GM19238 (cell line): ENCODE measurements at regions not wholly inside any gene's neighbourhood (a gene's known extent, or its start where the extent isn't known, plus 50 kb on each side); places are given as distances from the start of the nearest gene placed in this dataset.
"Not testable (repeated sequence)": the region's sequence is repeated elsewhere in the genome, so short reads cannot be mapped to it uniquely, and the experiment has no call there.

Experiments used
- DNase-seq: peaks from one replicate; pipeline ENCODE4 v3.0.0; 2011; ENCODE audit warnings: low spot score; ENCODE audit not compliant: insufficient read length

DNA sequence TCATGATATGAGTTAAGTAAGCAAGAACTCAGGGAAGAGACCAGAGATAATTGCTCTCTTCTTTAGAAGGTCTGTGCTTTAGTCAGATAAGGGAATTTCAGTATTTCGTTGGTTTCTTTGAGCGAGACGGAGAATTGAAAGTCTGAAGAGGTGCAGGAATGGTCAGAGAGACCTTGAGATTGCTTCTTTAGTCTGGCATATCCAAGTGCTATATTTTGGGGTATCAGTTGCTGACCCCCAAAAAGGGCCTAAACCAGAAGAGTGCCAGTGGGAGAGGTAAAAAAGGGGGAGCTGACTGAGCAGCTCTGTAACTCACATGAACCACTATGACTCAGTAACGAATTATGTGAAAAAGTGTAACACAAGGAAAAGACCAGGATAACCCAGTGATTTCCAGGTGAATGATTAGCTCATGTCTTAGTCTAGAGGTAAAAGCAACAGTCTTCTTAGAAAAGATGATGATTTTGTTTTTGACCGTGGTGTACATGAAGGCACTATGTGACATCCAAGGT lies 932.9 kb downstream of the TDRD15 start:
- no peak for DNase-seq

DNA sequence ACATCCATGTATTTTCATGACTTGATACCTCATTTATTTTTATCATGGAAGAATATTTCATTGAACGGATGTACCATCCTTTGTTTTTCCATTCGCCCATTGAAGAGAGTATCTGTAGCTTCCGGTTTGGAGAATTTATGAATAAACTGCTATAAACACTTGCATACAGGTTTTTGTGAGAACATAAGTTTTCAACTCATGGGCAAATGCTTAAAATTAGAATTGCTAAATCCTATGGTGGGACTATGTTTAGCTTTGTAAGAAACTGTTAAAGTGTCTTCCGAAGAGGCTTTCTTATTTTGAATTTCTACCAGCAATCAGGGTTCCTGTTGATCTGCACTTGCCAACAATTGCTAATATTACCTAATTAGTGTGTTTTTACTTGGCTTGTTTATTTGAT lies 938.9 kb downstream of the TDRD15 start:
- no peak for DNase-seq

DNA sequence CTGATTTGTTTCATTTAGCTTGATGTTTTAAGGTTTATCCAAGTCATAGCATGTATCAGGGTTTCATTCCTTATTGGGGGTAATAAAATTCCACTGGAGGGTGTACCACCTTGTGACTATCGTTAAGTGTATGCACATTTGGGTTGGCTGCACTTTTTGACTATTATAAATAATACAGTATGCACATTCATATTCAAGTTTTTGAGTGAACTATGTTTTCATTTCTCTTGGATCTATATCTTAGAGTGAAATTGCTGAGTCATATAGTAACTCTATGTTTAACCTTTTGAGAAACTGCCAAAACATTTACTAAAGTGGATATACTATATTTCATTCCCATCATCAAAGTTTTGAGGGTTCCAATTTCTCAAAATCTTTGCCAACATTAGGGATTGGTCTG lies 952.7 kb downstream of the TDRD15 start:
- DNase-seq, result no peak

DNA sequence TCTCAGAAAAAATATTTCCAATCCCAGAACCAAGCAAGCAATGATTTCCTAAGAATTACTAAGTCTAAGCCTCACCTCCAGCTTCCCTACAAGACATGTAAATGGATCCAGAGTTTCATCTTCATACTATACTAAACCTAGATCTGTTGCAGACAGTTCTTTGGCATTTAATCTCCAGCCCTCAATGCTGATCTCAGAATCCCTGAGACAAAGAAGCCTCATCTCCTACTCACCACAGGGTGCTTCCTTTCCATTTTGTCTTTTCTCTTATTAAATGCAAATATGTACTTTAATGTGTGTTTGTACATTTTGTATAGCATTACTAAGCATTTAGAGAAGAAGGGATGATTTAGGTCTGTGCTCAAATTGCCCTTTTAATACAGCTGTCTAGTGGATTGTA lies 954.9 kb downstream of the TDRD15 start:
- no peak for DNase-seq

DNA sequence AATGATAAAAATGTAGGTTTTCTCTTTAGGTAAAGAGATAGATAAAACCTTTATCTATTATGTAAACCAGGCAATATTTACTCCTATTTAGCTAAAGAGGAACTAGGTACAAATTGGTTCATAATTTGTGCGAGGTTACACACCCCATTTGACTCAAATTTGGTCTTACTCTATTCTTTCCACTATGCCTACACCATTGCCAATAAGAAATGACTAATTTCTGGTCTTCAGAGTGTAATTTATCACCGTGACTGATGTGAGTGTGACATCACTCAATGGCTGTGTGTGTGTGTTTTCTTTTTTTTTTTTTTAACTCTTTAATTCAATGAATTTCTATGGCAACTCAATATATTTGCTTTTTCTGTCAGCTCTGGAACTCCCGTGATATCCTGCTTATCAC lies 955.8 kb downstream of the TDRD15 start:
- DNase-seq, result no peak

DNA sequence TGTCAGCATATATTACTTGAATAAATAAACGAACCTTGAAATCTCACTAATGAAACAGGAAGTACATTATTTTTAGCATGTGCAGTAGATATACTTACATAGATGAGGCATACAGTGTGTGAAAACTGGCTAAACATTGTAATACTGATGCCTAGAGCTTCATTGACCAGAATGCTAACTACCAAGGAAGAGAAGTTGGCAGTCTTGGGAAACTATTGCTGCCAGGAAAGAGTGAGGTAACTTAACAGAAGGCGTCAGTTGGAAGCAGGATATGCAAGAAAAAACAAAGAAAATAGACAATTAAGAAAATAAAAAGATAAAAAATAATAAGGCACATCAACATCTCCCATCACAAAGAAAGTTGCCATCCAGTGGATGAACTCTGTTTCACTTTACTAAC lies 963.0 kb downstream of the TDRD15 start:
- DNase-seq, result no peak

DNA sequence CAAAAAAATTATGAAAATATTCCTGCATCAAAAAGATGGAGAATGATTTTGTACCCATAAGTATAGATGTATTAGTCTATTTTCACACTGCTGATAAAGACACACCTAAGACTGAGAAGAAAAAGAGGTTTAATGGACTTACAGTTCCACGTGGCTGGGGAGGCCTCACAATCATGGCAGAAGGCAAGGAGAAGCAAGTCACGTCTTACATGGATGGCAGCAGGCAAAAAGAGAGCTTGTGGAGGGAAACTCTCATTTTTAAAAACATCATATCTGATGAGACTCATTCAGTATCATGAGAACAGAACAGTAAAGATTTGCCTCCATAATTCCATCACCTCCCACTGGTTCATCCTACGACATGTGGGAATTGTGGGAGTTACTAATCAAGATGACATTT lies 979.8 kb downstream of the TDRD15 start:
- not testable (repeated sequence) for DNase-seq

DNA sequence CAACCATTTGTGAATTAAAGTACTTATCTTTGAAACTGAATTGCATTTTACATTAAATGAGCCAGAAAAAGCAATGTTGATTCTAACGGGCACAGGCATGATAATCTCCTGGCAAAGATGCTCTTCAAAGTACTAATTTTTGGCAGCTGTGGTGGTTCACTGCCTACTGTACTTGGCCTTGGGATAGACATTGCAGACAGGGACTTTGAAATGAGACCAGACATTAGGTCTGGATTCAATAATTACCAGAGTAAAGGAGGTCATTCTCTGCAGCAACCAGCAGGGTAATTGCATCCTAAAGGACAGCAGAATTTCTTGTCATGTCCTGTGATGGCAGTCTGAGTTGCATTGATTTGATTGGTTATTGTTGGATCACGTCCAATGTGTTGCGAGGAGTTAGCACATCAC lies 986.5 kb downstream of the TDRD15 start:
- no peak for DNase-seq

DNA sequence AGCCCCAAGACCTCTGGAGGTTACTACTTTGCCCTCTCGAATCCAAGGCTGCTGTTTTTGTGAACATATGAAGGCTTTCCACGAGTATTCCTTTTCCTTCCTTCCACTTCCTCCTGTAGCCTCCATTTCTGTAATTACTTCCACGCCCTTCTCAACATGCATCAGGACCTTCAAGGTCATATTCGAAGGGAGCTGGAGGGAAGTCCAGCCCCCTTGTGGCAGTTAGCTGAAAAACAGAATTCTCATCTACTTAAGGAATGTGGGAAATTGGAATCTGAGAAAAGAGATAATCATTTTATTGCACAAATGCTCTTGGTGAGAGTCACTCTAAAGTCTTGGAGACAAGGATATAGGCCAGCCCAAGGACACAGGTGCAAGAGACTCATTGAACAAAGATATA lies 1000.2 kb downstream of the TDRD15 start:
- no peak for DNase-seq

DNA sequence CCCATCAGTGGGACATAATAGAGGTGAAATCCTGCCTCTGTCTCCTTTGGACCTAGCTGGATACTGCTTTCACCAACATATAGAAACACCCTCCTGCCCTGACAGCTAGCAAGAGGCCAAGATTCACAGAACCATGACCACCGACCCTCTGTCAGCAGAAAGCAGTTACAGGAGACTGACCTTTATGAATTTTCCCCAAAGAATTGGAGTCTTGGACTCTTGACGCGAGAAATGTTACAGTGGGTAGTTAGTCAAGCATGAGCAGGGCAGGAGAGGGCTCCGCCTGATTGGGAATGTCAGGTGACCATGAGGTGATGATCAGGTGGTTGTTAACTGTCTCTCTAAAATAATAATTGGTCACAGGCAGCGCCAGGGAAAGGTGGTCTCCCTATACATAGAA lies 1002.3 kb downstream of the TDRD15 start:
- DNase-seq, result no peak

DNA sequence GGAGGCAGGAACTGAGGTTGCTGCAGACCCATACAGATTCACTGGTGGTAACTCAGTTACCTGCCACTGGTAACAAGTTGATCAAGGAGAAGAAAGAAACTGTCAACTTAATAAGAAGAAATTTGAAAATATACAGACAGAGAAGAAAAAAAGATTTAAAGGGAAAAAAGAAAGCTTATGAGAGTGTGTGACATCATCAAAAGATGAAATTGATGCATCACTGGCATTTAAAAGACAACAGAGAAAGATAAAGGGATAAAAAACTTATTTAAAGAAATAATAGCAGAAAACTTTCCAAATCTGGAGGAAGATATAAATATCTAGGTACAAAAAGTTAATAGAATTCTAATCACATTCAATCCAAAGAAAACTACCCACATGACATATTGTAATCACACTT lies 1003.2 kb downstream of the TDRD15 start:
- no peak for DNase-seq

DNA sequence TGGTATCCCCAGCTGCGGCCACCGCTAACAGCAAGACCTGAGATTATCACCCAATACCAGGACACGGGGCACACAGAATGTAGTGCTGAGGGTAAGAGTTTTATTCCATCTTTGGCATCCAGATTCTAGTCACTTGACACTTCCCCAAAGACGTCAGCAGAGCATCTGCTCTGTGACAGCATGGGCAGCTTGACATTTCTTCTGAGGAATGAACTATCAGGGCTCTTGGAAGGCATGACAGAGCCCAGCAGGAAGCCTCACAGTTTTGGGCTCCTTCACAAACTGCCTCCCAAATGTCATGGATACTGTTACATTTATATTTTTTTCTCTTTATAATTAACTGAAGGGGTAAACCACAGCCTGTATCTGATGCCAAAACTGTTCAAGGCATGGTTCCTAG lies 1010.7 kb downstream of the TDRD15 start:
- no peak for DNase-seq

DNA sequence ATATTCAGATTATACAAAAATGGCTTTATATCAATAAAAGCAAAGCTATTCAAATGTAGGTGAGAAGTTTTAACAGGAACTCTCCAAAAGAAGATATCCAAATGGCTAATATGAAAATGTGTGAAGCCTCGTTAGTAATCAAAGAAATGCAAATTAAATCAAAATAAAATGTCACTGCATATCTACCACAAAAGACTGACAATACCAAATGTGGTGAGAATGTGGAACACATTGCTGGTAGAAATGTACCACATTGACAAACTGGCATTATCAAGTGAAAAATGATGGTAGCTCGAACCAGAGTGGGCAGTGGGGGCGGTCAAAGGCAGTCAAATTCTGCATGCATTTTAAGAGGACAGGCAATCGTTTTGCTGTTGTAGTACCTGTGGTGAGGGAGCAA lies 1012.7 kb downstream of the TDRD15 start:
- no peak for DNase-seq

DNA sequence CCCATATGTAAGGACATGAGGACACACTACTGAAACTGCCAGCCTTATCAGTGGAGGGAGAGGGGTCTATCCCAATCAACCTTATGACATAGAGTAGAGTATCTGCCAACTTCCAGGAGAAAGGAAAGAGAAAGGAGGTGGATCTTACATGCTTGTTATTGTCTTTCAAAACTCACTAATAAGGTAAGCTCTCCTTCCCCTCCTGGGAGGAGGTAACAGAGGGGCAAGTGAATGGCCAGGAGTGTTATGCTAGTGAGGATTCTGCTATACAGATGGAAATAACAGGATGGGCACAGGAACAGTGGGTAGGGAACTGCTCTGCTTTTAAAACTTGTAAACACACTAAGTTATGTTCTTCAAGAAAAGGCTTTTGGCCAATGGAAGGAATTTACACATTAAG lies 1020.1 kb downstream of the TDRD15 start:
- DNase-seq, result no peak

DNA sequence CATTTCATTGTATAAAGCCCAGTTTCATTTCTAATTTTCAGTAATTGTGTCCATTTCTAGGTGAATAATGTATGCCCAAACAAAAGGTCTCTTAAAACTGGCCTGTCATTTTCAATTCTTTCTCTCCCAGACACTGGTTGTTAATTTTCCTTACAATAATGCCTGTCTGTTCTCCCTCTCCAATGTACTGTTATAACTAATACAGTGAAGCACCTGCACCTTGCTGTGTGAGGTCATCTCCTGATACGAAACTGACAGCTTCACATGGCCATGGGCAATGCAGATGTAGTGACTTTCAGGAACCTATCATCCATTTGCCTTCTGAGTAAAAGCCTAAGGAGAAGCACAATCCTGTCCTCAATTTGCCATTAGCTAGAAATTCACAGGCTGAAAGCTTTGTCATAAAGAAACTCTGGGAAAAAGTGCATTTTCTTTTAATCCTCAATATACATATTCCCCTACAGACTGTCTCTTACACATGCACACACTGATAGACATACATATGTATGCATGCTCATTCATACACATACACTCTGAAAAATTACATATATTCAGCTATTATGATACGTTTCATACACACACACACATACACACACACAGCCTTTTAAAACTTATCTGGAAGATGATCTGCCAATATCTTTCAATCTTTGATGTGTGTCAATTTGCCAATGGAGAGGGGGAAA lies 1030.3 kb downstream of the TDRD15 start:
- DNase-seq, result no peak

DNA sequence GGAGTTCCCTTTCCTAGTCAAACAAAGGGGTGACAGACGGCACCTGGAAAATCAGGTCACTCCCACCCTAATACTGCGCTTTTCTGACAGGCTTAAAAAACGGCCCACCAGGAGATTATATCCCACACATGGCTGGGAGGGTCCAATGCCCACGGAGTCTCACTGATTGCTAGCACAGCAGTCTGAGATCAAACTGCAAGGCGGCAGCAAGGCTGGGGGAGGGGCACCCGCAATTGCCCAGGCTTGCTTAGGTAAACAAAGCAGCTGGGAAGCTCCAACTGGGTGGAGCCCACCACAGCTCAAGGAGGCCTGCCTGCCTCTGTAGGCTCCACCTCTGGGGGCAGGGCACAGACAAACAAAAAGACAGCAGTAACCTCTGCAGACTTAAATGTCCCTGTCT lies 1032.9 kb downstream of the TDRD15 start:
- DNase-seq, result not testable (repeated sequence)

DNA sequence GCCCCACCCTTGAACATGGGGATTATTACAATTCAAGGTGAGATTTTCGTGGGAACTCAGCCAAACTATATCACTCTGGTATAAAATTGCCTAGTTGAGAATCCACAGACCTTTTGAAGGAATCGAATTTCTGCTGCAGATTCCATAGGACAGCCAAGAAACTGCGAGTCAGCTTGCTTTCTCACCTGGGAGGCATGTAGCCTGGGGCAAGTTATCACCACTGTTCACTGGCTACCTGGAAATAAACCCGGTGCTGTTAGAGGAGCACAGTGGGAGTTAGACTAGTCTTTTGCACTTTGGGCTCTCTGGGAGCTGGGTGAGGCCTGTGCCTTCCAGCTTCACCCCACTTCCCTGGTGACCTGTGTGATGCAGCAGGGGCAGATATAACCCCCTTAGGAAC lies 1043.5 kb downstream of the TDRD15 start:
- DNase-seq, result no peak

DNA sequence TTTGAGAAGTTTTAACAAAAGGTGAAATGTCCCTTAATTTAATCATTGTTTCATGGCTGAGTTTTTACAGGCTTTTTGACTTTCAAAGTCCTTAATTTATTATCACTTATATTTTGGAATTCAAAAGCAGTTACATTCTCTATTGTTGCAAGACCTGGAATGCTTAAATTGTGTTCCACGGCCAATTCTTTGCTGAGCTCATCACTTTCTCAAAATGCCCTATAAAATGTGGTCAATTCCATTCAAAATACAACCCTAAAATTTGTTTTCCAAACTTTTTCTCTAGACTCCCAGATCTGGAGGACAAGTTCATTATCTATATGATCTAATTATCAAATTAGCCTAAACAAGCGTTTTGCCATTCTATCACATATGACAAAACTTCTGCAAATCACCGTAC lies 1051.2 kb downstream of the TDRD15 start:
- no peak for DNase-seq

DNA sequence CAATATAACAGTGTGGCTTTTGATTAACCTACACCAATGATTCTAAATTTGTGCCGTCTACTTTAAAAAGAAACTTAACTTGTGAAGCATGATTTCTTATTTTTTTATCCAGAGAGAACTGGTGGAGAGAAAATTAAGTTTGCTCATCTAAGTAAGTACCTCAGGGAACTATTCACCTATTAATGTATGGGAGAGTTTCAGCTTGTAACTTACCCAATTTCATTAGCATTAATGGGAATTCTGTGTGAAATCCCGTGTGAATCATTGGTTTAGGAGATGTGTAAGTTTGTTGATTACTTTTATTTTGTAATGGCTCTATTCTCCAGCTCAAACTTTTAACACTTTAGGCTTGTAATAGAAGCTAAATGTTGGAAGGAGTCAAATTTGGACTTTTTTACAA lies 1061.5 kb downstream of the TDRD15 start:
- no peak for DNase-seq

DNA sequence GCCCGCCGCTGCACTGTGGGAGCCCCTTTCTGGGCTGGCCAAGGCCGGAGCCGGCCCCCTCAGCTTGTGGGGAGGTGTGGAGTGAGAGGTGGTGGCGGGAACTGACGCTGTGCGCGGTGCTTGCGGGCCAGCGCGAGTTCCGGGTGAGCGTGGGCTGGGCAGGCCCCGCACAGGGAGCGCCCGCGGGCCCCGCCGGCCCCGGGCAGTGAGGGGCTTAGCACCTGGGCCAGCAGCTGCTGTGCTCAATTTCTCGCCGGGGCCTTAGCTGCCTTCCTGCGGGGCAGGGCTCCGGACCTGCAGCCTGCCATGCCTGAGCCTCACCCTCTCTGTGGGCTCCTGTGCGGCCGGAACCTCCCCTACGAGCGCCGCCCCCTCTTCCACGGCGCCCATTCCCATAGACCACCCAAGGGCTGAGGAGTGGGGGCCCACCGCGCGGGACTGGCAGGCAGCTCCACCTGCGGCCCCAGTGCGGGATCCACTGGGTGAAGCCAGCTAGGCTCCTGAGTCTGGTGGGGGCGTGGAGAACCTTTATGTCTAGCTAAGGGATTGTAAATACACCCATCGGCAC lies 1062.6 kb downstream of the TDRD15 start:
- not testable (repeated sequence) for DNase-seq

DNA sequence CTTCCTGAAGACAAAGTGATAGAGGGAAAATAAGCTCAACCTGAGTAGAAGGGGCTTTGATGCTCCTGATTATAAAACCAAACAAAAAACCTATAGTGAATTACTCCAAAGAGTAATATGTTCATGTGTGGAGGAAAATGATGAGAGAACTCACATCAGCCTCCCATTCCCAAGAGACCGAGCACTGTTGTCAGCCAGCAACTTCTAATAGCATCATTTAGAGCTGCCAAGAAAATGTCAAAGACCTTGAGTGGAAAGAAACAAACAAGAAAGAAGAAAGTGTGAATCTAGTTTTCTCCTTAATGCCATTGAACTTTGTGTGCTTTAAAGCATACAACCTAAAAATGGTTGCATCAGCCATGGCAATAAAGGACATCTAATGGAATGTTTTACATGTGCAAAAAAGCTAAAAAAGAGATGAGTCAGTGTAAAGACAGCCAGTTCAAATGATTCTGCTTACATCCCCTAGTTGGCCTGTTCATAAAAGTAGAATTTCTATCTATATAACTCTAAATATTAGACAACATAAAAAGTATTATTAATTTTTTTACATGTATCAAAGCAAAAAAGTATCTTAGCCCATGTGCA lies 1066.2 kb downstream of the TDRD15 start:
- DNase-seq, result no peak

DNA sequence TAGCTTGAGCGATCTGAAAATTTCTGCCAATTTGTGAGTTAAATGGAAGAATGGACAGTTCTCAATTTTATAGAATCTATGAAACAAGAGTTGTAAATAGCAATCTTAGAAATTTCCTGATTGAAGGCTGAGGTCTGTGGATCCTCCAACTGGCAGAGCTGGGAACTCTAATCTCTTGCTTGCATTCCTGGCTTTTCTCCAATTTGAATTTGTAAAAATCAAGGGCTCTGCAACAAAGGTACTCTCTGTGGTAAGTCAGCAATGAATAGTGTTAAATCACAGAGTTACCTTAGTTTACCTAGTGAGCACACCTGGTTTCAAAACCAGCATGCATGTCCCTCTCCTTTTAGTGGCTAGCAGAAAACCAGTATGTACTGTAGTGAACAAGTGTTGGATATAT lies 1070.5 kb downstream of the TDRD15 start:
- no peak for DNase-seq

DNA sequence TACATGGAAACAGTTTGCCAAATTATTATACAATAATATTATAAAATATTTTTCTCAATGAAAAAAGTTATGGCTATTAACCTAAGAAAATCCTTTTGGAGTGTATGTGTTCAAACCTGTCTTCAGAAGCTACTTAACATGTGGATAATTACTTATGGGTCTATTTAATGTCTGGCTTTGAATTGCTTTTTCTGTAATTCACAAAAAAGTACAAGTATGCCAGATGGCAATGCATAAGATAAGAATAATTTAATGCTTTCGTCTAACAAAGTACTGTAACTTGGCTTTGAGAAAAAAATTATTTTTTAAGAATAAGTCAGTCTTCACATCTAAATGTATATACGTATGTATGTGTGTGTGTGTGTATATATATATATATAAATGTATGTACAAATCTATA lies 1073.0 kb downstream of the TDRD15 start:
- DNase-seq, result no peak
